Activated CD4-positive, alpha-beta T cell treated with anti-CD3 and anti-CD28 coated beads, Interleukin-2, Interleukin-6, amounts not matched to agents 100 ng/mL and 50 ng/mL, durations not matched to agents 16 hours and 8 hours (primary cell): ENCODE measurements at regions not wholly inside any gene's neighbourhood (a gene's known extent, or its start where the extent isn't known, plus 50 kb on each side); places are given as distances from the start of the nearest gene placed in this dataset.

Experiments used
- DNase-seq: peaks from one replicate; pipeline ENCODE4 v3.0.0-alpha.2; 2020

GRCh38 chr18:44241020-44241419 is 439.7 kb upstream of the SETBP1 start:
- no peak for DNase-seq

DNA sequence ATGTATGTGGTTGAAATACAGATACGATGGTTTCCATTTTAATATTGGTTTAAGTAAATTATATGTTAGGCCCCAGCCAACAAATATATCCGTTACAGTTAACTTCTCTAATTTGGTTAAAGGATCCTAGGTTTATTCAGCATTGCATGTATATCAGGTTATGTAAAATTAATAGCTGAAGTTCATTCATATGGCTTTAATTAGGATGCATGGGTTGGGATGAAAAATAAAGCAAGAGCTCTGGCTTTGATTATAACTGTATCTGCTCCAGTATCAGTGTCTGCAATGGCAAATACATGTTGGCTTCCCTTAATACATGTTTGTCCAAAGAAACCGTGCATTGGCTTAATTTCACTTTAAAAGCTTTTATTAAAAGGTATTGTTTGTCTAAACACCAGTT is 435.7 kb upstream of the SETBP1 start:
- no peak for DNase-seq

GRCh38 chr18:44246001-44246400 is 434.7 kb upstream of the SETBP1 start:
- DNase-seq: no peak

- DNase-seq: no peak
Measured at GRCh38 chr18:44258086-44258485, 422.6 kb upstream of the SETBP1 start.

GRCh38 chr18:44258576-44258975 is 422.1 kb upstream of the SETBP1 start:
- no peak for DNase-seq

DNA sequence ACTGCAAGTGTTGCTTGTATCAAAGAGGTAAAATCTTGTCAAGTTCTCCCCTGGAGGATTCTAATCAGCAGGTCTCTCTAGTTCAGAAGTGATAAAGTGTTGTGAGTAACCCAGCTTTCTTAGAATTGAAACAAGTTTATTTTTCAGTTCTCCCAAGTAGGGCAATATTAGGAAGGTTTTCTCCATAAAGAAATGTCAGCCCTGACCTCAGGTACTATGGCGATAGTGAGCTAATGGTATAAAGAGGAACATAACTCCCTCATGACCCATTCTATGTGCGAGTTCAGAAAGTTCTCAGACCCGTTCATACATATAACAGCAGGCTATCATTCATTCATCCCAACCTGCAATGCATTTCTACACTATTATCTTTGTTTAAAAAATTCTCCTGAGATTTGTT is 421.1 kb upstream of the SETBP1 start:
- DNase-seq: no peak

DNA sequence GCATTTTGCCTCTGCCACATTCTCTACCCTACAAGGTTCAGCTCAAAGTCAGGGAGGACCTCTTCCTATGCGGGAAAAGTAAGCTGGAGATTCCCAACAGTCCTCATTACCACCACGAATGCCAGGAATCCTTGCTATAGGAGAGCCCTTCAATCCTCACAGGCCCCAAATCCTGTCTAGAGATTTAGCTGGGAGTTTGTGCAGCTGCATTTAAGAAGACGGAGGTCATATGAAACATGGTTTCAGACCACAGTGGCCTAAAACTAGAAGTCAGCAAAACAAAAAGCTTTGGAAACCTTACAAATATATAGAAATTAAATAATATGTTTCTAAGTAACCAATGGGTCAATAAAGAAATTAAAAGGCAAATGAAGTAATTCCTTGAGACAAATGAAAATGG is 415.3 kb upstream of the SETBP1 start:
- DNase-seq: no peak

- DNase-seq: no peak
Measured at GRCh38 chr18:44273298-44273697, 407.4 kb upstream of the SETBP1 start.

GRCh38 chr18:44280479-44280878 is 400.2 kb upstream of the SETBP1 start:
- DNase-seq: no peak

- no peak for DNase-seq
Measured at GRCh38 chr18:44286049-44286448, 394.6 kb upstream of the SETBP1 start.

DNA sequence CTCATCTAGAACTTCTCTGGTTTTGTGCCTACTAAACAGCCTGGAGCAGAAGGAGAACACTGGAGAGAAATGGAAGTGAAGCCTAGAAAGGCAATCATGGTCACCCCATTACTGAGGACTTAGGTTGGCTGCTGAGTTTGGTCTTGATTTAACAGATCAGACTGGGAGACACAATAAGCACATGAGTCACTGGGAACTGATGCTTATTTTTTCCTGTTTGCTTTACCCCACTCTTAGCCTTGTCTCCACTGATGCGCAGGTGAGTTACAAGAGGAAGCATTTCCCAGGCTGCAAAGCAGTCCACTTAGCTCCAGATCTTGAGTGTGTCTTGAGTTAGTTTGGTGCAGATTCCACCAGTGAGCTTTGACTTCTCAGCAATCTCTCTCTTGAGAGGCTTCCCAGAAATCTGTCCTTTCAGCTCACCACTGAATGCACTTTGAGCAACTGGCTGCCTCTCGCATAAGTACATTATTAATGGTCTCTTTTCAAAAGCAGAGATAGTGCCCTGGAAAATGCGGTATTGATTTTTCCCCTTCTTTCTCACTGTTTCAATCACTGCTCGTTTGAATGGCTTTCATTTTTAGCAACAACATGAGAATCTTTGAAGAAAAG is 390.2 kb upstream of the SETBP1 start:
- no peak for DNase-seq

GRCh38 chr18:44298566-44298965 is 382.1 kb upstream of the SETBP1 start:
- no peak for DNase-seq

GRCh38 chr18:44309185-44309584 is 371.5 kb upstream of the SETBP1 start:
- no peak for DNase-seq

- DNase-seq: no peak
Measured at GRCh38 chr18:44320619-44321460, 359.8 kb upstream of the SETBP1 start.

- DNase-seq: no peak
Measured at GRCh38 chr18:44321868-44322590, 358.7 kb upstream of the SETBP1 start.

GRCh38 chr18:44323125-44323524 is 357.6 kb upstream of the SETBP1 start:
- DNase-seq: no peak

GRCh38 chr18:44324361-44324760 is 356.3 kb upstream of the SETBP1 start:
- no peak for DNase-seq

- DNase-seq: peak; percentile 34
Measured at GRCh38 chr18:44325903-44326635, 354.6 kb upstream of the SETBP1 start.

GRCh38 chr18:44331656-44332570 is 348.8 kb upstream of the SETBP1 start:
- no peak for DNase-seq

GRCh38 chr18:44341759-44342158 is 338.9 kb upstream of the SETBP1 start:
- DNase-seq: no peak

DNA sequence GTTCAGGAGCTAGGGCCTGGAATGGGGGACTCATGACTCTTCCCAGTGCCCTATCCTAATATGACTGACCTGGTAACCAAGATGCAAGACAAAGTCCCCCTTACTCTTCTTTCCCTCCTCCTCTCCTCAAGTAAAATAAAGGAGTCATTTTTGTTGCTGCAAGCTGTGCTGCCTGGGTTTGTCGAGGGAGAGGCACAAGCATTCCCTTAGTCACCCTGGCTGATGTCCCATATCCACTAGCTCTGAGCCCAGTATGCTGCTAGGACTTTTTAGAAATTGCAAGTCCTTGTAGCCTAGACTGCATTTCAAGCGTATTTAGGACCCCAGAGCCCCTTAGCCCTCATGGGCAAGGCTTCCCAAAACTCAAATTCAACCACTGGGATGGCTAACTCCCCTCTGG is 338.5 kb upstream of the SETBP1 start:
- DNase-seq: no peak

- DNase-seq: no peak
Measured at GRCh38 chr18:44342946-44343345, 337.7 kb upstream of the SETBP1 start.
